Adrenal gland (tissue), 5 donors: ENCODE measurements at regions not wholly inside any gene's neighbourhood (a gene's known extent, or its start where the extent isn't known, plus 50 kb on each side); places are given as distances from the start of the nearest gene placed in this dataset.

Source experiments
- POLR2A ChIP-seq, 2 donors: fragments of 450-650 bp; IDR thresholded peaks; one replicate each; pipeline ENCODE4 v1.6.1; 2017; ENCODE audit warnings: antibody characterized with exemption in 2 of 2, mild to moderate bottlenecking in 2 of 2, moderate library complexity in 1 of 2
- TF ChIP-seq, protein P1 (sequence below), 6 experiments: fragments of 450-650 bp in 4 of 6; fragments of 200-600 bp in 2 of 6; sonication (generic) in 1 of 6; IDR thresholded peaks; 1 replicate in 5 of 6; 2 replicates in 1 of 6; pipeline versions ENCODE4 v1.5.1 to v1.8.0; 2016 to 2021; ENCODE audit warnings: antibody characterized with exemption in 6 of 6, mild to moderate bottlenecking in 2 of 6, moderate library complexity in 1 of 6
- donor health status: DM: no; HTN: no; CAD: no.

- TF ChIP-seq, protein P1, sequence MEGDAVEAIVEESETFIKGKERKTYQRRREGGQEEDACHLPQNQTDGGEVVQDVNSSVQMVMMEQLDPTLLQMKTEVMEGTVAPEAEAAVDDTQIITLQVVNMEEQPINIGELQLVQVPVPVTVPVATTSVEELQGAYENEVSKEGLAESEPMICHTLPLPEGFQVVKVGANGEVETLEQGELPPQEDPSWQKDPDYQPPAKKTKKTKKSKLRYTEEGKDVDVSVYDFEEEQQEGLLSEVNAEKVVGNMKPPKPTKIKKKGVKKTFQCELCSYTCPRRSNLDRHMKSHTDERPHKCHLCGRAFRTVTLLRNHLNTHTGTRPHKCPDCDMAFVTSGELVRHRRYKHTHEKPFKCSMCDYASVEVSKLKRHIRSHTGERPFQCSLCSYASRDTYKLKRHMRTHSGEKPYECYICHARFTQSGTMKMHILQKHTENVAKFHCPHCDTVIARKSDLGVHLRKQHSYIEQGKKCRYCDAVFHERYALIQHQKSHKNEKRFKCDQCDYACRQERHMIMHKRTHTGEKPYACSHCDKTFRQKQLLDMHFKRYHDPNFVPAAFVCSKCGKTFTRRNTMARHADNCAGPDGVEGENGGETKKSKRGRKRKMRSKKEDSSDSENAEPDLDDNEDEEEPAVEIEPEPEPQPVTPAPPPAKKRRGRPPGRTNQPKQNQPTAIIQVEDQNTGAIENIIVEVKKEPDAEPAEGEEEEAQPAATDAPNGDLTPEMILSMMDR (IDR thresholded peaks at IDR 0.05), result no peak
- no peak for TF ChIP-seq POLR2A (IDR thresholded peaks at IDR 0.05)
Measured at GRCh38 chr3:86418861-86419260, 572.1 kb downstream of the VGLL3 start.
